ENCODE measurements at regions not wholly inside any gene's neighbourhood (a gene's known extent, or its start where the extent isn't known, plus 50 kb on each side); places are given as distances from the start of the nearest gene placed in this dataset. TPM values are rescaled to one million over a fixed set of nuclear protein-coding genes. Genes with fewer than 3 reads are reported as not detected.

Small RNA genes in the stretch of these regions (small RNA-seq; reads per million reads assigned to genes)
- not detected for gene AC097535.2
- gene RF01210: not detected
- gene RNU6-573P: not detected
